Activated T-cell treated with anti-CD3 and anti-CD28 coated beads, Interleukin-2, amount 50 U/mL, for 72 hours (primary cell): ENCODE measurements at regions not wholly inside any gene's neighbourhood (a gene's known extent, or its start where the extent isn't known, plus 50 kb on each side); places are given as distances from the start of the nearest gene placed in this dataset.

ENCODE experiments used
- ATAC-seq, 2 donors: fragments of 150-1000 bp; cut with Tn5 transposase; replicated peaks in 1 of 2; 2 replicates each; pipeline ENCODE4 v1.10.0; 2021; ENCODE audit warnings: moderate library complexity in 2 of 2, mild to moderate bottlenecking in 1 of 2
- DNase-seq, 2 donors: peaks; one replicate each; pipeline ENCODE4 v3.0.0; 2021 to 2022; ENCODE audit warnings: mixed read lengths in 1 of 2
- H3K27ac Mint-ChIP-seq: one replicate; pipeline ENCODE4 v1.8.0; 2022; ENCODE audit warnings: mild to moderate bottlenecking, moderate library complexity, mixed read lengths
- H3K27me3 Mint-ChIP-seq: one replicate; pipeline ENCODE4 v1.8.0; 2022; ENCODE audit warnings: low read depth, mixed read lengths
- H3K36me3 Mint-ChIP-seq, 2 donors: one replicate each; pipeline ENCODE4 v1.8.0; 2022; ENCODE audit warnings: mixed read lengths in 2 of 2, mild to moderate bottlenecking in 1 of 2; ENCODE audit not compliant: insufficient read depth in 2 of 2
- H3K4me1 Mint-ChIP-seq: one replicate; pipeline ENCODE4 v1.8.0; 2022; ENCODE audit warnings: low read depth, mixed read lengths
- H3K4me3 Mint-ChIP-seq, 2 donors: one replicate each; pipeline ENCODE4 v1.8.0; 2022; ENCODE audit warnings: mild to moderate bottlenecking in 2 of 2, mixed read lengths in 2 of 2, moderate library complexity in 2 of 2
- H3K9me3 Mint-ChIP-seq, 2 donors: one replicate each; pipeline ENCODE4 v1.8.0; 2022; ENCODE audit warnings: mixed read lengths in 2 of 2

- no peak overlapping the region for H3K4me3 Mint-ChIP-seq
- H3K9me3 Mint-ChIP-seq = peaks cover 0 to 4% of the 10 kb centered on the region in 2 donors
- no peaks in the 10 kb centered on the region for H3K27me3 Mint-ChIP-seq
- ATAC-seq (no peak), DNase-seq (no peak)
- no peaks in the 10 kb centered on the region for H3K36me3 Mint-ChIP-seq
- no peaks in the 10 kb centered on the region for H3K4me1 Mint-ChIP-seq
- H3K27ac Mint-ChIP-seq = no peak overlapping the region
Measured at GRCh38 chr13:106262886-106263285, 272.6 kb downstream of the EFNB2 start.

- H3K27me3 Mint-ChIP-seq = no peaks in the 10 kb centered on the region
- H3K4me3 Mint-ChIP-seq = no peak overlapping the region
- no peaks in the 10 kb centered on the region for H3K4me1 Mint-ChIP-seq
- H3K27ac Mint-ChIP-seq = no peak overlapping the region
- no peaks in the 10 kb centered on the region for H3K36me3 Mint-ChIP-seq
- H3K9me3 Mint-ChIP-seq = peaks cover 0 to 4% of the 10 kb centered on the region in 2 donors
- no peak for DNase-seq
- ATAC-seq = no peak
Measured at GRCh38 chr13:106261450-106261849, 274.0 kb downstream of the EFNB2 start.

- H3K36me3 Mint-ChIP-seq = no peaks in the 10 kb centered on the region
- H3K4me3 Mint-ChIP-seq = no peak overlapping the region
- H3K4me1 Mint-ChIP-seq = no peaks in the 10 kb centered on the region
- peaks cover 0 to 4% of the 10 kb centered on the region in 2 donors for H3K9me3 Mint-ChIP-seq
- ATAC-seq (no peak), DNase-seq (no peak)
- H3K27me3 Mint-ChIP-seq = no peaks in the 10 kb centered on the region
- no peak overlapping the region for H3K27ac Mint-ChIP-seq
Measured at GRCh38 chr13:106260352-106260751, 275.1 kb downstream of the EFNB2 start.

GRCh38 chr13:106259928-106260327 is 275.5 kb downstream of the EFNB2 start:
- no peak overlapping the region for H3K27ac Mint-ChIP-seq
- H3K36me3 Mint-ChIP-seq = no peaks in the 10 kb centered on the region
- H3K9me3 Mint-ChIP-seq = peaks cover 0 to 4% of the 10 kb centered on the region in 2 donors
- no peak for DNase-seq
- no peaks in the 10 kb centered on the region for H3K27me3 Mint-ChIP-seq
- ATAC-seq = no peak
- no peaks in the 10 kb centered on the region for H3K4me1 Mint-ChIP-seq
- H3K4me3 Mint-ChIP-seq = no peak overlapping the region

GRCh38 chr13:106246666-106247188 is 288.7 kb downstream of the EFNB2 start:
- H3K27me3 Mint-ChIP-seq = no peaks in the 10 kb centered on the region
- H3K27ac Mint-ChIP-seq = no peak overlapping the region
- no peaks in the 10 kb centered on the region for H3K4me1 Mint-ChIP-seq
- no peak for ATAC-seq
- no peaks in the 10 kb centered on the region for H3K9me3 Mint-ChIP-seq
- no peak for DNase-seq
- no peaks in the 10 kb centered on the region for H3K36me3 Mint-ChIP-seq
- no peak overlapping the region for H3K4me3 Mint-ChIP-seq

- Mint-ChIP-seq H3K9me3 (no peaks in the 10 kb centered on the region), H3K4me1 (no peaks in the 10 kb centered on the region), H3K36me3 (no peaks in the 10 kb centered on the region), H3K27me3 (no peaks in the 10 kb centered on the region), H3K4me3 (no peak overlapping the region), H3K27ac (no peak overlapping the region)
- ATAC-seq (no peak), DNase-seq (no peak)
Measured at GRCh38 chr13:106246242-106246641, 289.2 kb downstream of the EFNB2 start.

GRCh38 chr13:106243011-106243565 is 292.4 kb downstream of the EFNB2 start:
- H3K27ac Mint-ChIP-seq = no peak overlapping the region
- H3K27me3 Mint-ChIP-seq = no peaks in the 10 kb centered on the region
- DNase-seq = no peak
- no peak for ATAC-seq
- no peak overlapping the region for H3K4me3 Mint-ChIP-seq
- H3K4me1 Mint-ChIP-seq = no peaks in the 10 kb centered on the region
- H3K9me3 Mint-ChIP-seq = no peaks in the 10 kb centered on the region
- no peaks in the 10 kb centered on the region for H3K36me3 Mint-ChIP-seq

GRCh38 chr13:106241974-106242953 is 293.2 kb downstream of the EFNB2 start:
- no peaks in the 10 kb centered on the region for H3K9me3 Mint-ChIP-seq
- H3K27me3 Mint-ChIP-seq = no peaks in the 10 kb centered on the region
- H3K27ac Mint-ChIP-seq = no peak overlapping the region
- no peak for ATAC-seq
- DNase-seq = no peak
- H3K4me1 Mint-ChIP-seq = no peaks in the 10 kb centered on the region
- no peaks in the 10 kb centered on the region for H3K36me3 Mint-ChIP-seq
- no peak overlapping the region for H3K4me3 Mint-ChIP-seq

GRCh38 chr13:106238690-106239089 is 296.8 kb downstream of the EFNB2 start:
- Mint-ChIP-seq H3K27me3 (no peaks in the 10 kb centered on the region), H3K4me1 (no peaks in the 10 kb centered on the region), H3K9me3 (no peaks in the 10 kb centered on the region), H3K36me3 (no peaks in the 10 kb centered on the region), H3K27ac (no peak overlapping the region), H3K4me3 (no peak overlapping the region)
- no peak for ATAC-seq
- no peak for DNase-seq

GRCh38 chr13:106234636-106235035 is 300.8 kb downstream of the EFNB2 start:
- H3K27me3 Mint-ChIP-seq = no peaks in the 10 kb centered on the region
- H3K9me3 Mint-ChIP-seq = no peaks in the 10 kb centered on the region
- H3K36me3 Mint-ChIP-seq = no peaks in the 10 kb centered on the region
- H3K4me3 Mint-ChIP-seq = no peak overlapping the region
- no peak for ATAC-seq
- DNase-seq = no peak
- no peaks in the 10 kb centered on the region for H3K4me1 Mint-ChIP-seq
- no peak overlapping the region for H3K27ac Mint-ChIP-seq

- Mint-ChIP-seq H3K27me3 (no peaks in the 10 kb centered on the region), H3K4me3 (no peak overlapping the region), H3K9me3 (no peaks in the 10 kb centered on the region), H3K4me1 (no peaks in the 10 kb centered on the region), H3K27ac (no peak overlapping the region), H3K36me3 (no peaks in the 10 kb centered on the region)
- ATAC-seq = no peak
- no peak for DNase-seq
Measured at GRCh38 chr13:106233134-106233735, 302.2 kb downstream of the EFNB2 start.

- Mint-ChIP-seq H3K27ac (no peak overlapping the region), H3K4me3 (no peak overlapping the region), H3K9me3 (no peaks in the 10 kb centered on the region), H3K36me3 (no peaks in the 10 kb centered on the region), H3K4me1 (no peaks in the 10 kb centered on the region), H3K27me3 (no peaks in the 10 kb centered on the region)
- no peak for ATAC-seq
- no peak for DNase-seq
Measured at GRCh38 chr13:106232681-106233080, 302.8 kb downstream of the EFNB2 start.

- ATAC-seq (no peak), DNase-seq (no peak)
- H3K27ac Mint-ChIP-seq = no peak overlapping the region
- no peaks in the 10 kb centered on the region for H3K36me3 Mint-ChIP-seq
- no peaks in the 10 kb centered on the region for H3K4me1 Mint-ChIP-seq
- no peaks in the 10 kb centered on the region for H3K9me3 Mint-ChIP-seq
- no peak overlapping the region for H3K4me3 Mint-ChIP-seq
- no peaks in the 10 kb centered on the region for H3K27me3 Mint-ChIP-seq
Measured at GRCh38 chr13:106230450-106230849, 305.0 kb downstream of the EFNB2 start.
